CD14-positive monocyte (primary cell): ENCODE measurements at regions not wholly inside any gene's neighbourhood (a gene's known extent, or its start where the extent isn't known, plus 50 kb on each side); places are given as distances from the start of the nearest gene placed in this dataset.

ENCODE experiments used
- DNase-seq, 3 donors: peaks; one replicate each; pipeline ENCODE4 v3.0.0-alpha.2; 2011 to 2022
- H2AFZ ChIP-seq: 2 replicates; pipeline ENCODE4 v1.6.0; 2012; ENCODE audit warnings: mild to moderate bottlenecking, low read depth, low read length, inconsistent platforms; ENCODE audit not compliant: insufficient read depth, poor library complexity, severe bottlenecking
- H3K27ac ChIP-seq, 2 donors: 1 replicate in 1 of 2; 2 replicates in 1 of 2; pipeline ENCODE4 v1.5.1; 2012 to 2013; ENCODE audit warnings: low read length in 2 of 2, control low read depth in 1 of 2, inconsistent platforms in 1 of 2, low read depth in 1 of 2, mild to moderate bottlenecking in 1 of 2
- H3K27me3 ChIP-seq, 2 donors: one replicate each; pipeline versions ENCODE4 v1.6.0 to v1.6.1; 2011 to 2013; ENCODE audit warnings: low read length in 2 of 2; ENCODE audit not compliant: control insufficient read depth in 2 of 2, insufficient read depth in 2 of 2
- H3K36me3 ChIP-seq, 2 donors: replicated peaks in 1 of 2; 1 replicate in 1 of 2; 2 replicates in 1 of 2; pipeline versions ENCODE4 v1.5.1 to v1.6.1; 2012 to 2013; ENCODE audit warnings: low read length in 2 of 2, control low read depth in 1 of 2, inconsistent platforms in 1 of 2, mild to moderate bottlenecking in 1 of 2; ENCODE audit not compliant: insufficient read depth in 2 of 2, control insufficient read depth in 1 of 2
- H3K4me1 ChIP-seq, 2 donors: 1 replicate in 1 of 2; 2 replicates in 1 of 2; pipeline versions ENCODE4 v1.5.1 to v1.6.1; 2012 to 2013; ENCODE audit warnings: low read length in 2 of 2, control low read depth in 1 of 2, inconsistent platforms in 1 of 2, mild to moderate bottlenecking in 1 of 2, moderate library complexity in 1 of 2; ENCODE audit not compliant: insufficient read depth in 2 of 2, control insufficient read depth in 1 of 2
- H3K4me2 ChIP-seq: replicated peaks from 2 replicates; pipeline ENCODE3; 2012; ENCODE audit warnings: low read length, moderate library complexity, mild to moderate bottlenecking; ENCODE audit not compliant: poor library complexity, severe bottlenecking; ENCODE audit errors: extremely low read depth
- H3K4me3 ChIP-seq, 3 experiments: fragments of 200-600 bp in 1 of 3; sonication (generic) in 1 of 3; replicated peaks in 1 of 3; 1 replicate in 2 of 3; 2 replicates in 1 of 3; pipeline ENCODE4 v1.5.1; 2011 to 2013; ENCODE audit warnings: low read length in 3 of 3, mild to moderate bottlenecking in 3 of 3, control low read depth in 2 of 3, low read depth in 2 of 3, inconsistent platforms in 1 of 3, moderate library complexity in 1 of 3
- H3K79me2 ChIP-seq: 2 replicates; pipeline ENCODE4 v1.6.0; 2012; ENCODE audit warnings: mild to moderate bottlenecking, control low read depth, inconsistent platforms, low read length, moderate library complexity; ENCODE audit not compliant: insufficient read depth
- H3K9ac ChIP-seq: 2 replicates; pipeline ENCODE4 v1.6.0; 2017; ENCODE audit warnings: low read length, mild to moderate bottlenecking; ENCODE audit not compliant: insufficient read depth, poor library complexity, severe bottlenecking
- H3K9me3 ChIP-seq, 2 donors: replicated peaks in 1 of 2; 1 replicate in 1 of 2; 2 replicates in 1 of 2; pipeline versions ENCODE4 v1.5.1 to v1.6.1; 2012 to 2013; ENCODE audit warnings: low read length in 2 of 2, control low read depth in 1 of 2; ENCODE audit not compliant: control insufficient read depth in 1 of 2, insufficient read depth in 1 of 2
- H4K20me1 ChIP-seq: 2 replicates; pipeline ENCODE4 v1.6.0; 2012; ENCODE audit warnings: mild to moderate bottlenecking, low read length, control low read depth, moderate library complexity; ENCODE audit not compliant: insufficient read depth
- H3K27ac Mint-ChIP-seq, 7 donors: one replicate each; pipeline ENCODE4 v1.8.0; 2020; ENCODE audit warnings: mild to moderate bottlenecking in 7 of 7, mixed read lengths in 7 of 7, moderate library complexity in 6 of 7, inconsistent platforms in 2 of 7
- H3K27me3 Mint-ChIP-seq, 3 donors: one replicate each; pipeline ENCODE4 v1.8.0; 2021 to 2022; ENCODE audit warnings: low read depth in 3 of 3, mild to moderate bottlenecking in 3 of 3, mixed read lengths in 3 of 3, moderate library complexity in 3 of 3, inconsistent platforms in 1 of 3
- H3K36me3 Mint-ChIP-seq, 2 donors: one replicate each; pipeline ENCODE4 v1.8.0; 2020; ENCODE audit warnings: mixed read lengths in 2 of 2, inconsistent platforms in 1 of 2, mild to moderate bottlenecking in 1 of 2
- H3K4me1 Mint-ChIP-seq: one replicate; pipeline ENCODE4 v1.8.0; 2020; ENCODE audit warnings: mild to moderate bottlenecking, mixed read lengths
- H3K4me3 Mint-ChIP-seq, 2 donors: one replicate each; pipeline ENCODE4 v1.8.0; 2020; ENCODE audit warnings: mild to moderate bottlenecking in 2 of 2, mixed read lengths in 2 of 2, moderate library complexity in 1 of 2
- H3K9me3 Mint-ChIP-seq, 7 donors: one replicate each; pipeline ENCODE4 v1.8.0; 2020 to 2022; ENCODE audit warnings: mixed read lengths in 7 of 7, mild to moderate bottlenecking in 6 of 7, moderate library complexity in 6 of 7, inconsistent platforms in 2 of 7
- CTCF ChIP-seq: fragments of 200-600 bp; IDR thresholded peaks from one replicate; pipeline ENCODE4 v1.8.0; 2022; ENCODE audit warnings: antibody characterized with exemption, mild to moderate bottlenecking
- WGBS: methylation state at CpG from one replicate; pipeline ENCODE4 v1.1.5; 2013; ENCODE audit warnings: missing lambda C conversion rate; ENCODE audit not compliant: insufficient coverage; 5-methylcytosine and 5-hydroxymethylcytosine counted together
- intact Hi-C, 2 donors: fragments of 100-400 bp; cut with micrococcal nuclease; formaldehyde crosslinking; loops; one replicate each; pipeline versions ENCODE4 v1.15.0 to v1.15.1; 2023

- Histone ChIP-seq H3K36me3 (no peaks in the 10 kb centered on the region), H3K9ac (no peak overlapping the region), H3K4me1 (no peaks in the 10 kb centered on the region), H2AFZ (no peak overlapping the region), H3K4me3 (no peak overlapping the region), H4K20me1 (no peaks in the 10 kb centered on the region), H3K9me3 (peaks cover 0 to 3% of the 10 kb centered on the region in 2 donors), H3K27me3 (no peaks in the 10 kb centered on the region), H3K79me2 (no peaks in the 10 kb centered on the region), H3K4me2 (no peak overlapping the region), H3K27ac (no peak overlapping the region)
- Mint-ChIP-seq H3K9me3 (peaks cover 0 to 19% (median 3%) of the 10 kb centered on the region in 7 donors), H3K27me3 (peaks cover 0 to 3% (median 0%) of the 10 kb centered on the region in 3 donors), H3K4me1 (no peaks in the 10 kb centered on the region), H3K27ac (peak overlapping the region in 1 of 7 donors; percentile 25), H3K4me3 (no peak overlapping the region), H3K36me3 (no peaks in the 10 kb centered on the region)
- 82% methylated on average over 5 of the region's 5 CpGs for WGBS
- TF ChIP-seq CTCF, result no peak
- intact Hi-C loops, result no loop called here
- no peak for DNase-seq
Measured at GRCh38 chr2:128817171-128817570, 498.5 kb upstream of the HS6ST1 start.

GRCh38 chr2:128817813-128818212 lies 499.1 kb upstream of the HS6ST1 start:
- Histone ChIP-seq H3K4me3 (no peak overlapping the region), H3K9ac (no peak overlapping the region), H3K4me2 (no peak overlapping the region), H2AFZ (no peak overlapping the region), H3K79me2 (no peaks in the 10 kb centered on the region), H3K9me3 (no peaks in the 10 kb centered on the region), H4K20me1 (no peaks in the 10 kb centered on the region), H3K27ac (no peak overlapping the region), H3K27me3 (no peaks in the 10 kb centered on the region), H3K4me1 (no peaks in the 10 kb centered on the region), H3K36me3 (no peaks in the 10 kb centered on the region)
- DNase-seq, result no peak
- no peak overlapping the region for H3K4me3 Mint-ChIP-seq
- H3K9me3 Mint-ChIP-seq, result peaks cover 0 to 18% (median 5%) of the 10 kb centered on the region in 7 donors
- no peak for TF ChIP-seq CTCF
- H3K36me3 Mint-ChIP-seq, result no peaks in the 10 kb centered on the region
- H3K4me1 Mint-ChIP-seq, result no peaks in the 10 kb centered on the region
- no CpG with 5 or more reads among the region's 6 CpGs for WGBS
- no peak overlapping the region for H3K27ac Mint-ChIP-seq
- H3K27me3 Mint-ChIP-seq, result peaks cover 0 to 3% (median 0%) of the 10 kb centered on the region in 3 donors
- intact Hi-C loops, result no loop called here
